K562 (cell line): ENCODE measurements at regions not wholly inside any gene's neighbourhood (a gene's known extent, or its start where the extent isn't known, plus 50 kb on each side); places are given as distances from the start of the nearest gene placed in this dataset.

ENCODE experiments used
- ATAC-seq: fragments of 200-7000 bp; cut with Tn5 transposase; 3 replicates; pipeline ENCODE4 v1.9.1; 2020; ENCODE audit warnings: moderate library complexity
- BruUV-seq: library from RNA; stranded (reverse); fragments of 400-500 nt; replicated peaks from 2 replicates; lab custom pipeline; 2021; lab: Mats Ljungman, UMichigan
- CTCF ChIA-PET: fragments of 300-600 bp; formaldehyde crosslinking; extraction: SDS; loops from one replicate; lab custom pipeline; 2021; ENCODE audit warnings: low intra/inter-chr PET ratio; lab: Yijun Ruan, JAX
- POLR2A ChIA-PET: fragments of 300-600, 350-650 bp; sonication (Branson Sonifier 250); formaldehyde crosslinking; extraction: SDS; loops from one replicate; lab custom pipeline; 2021; ENCODE audit warnings: antibody characterized with exemption, inconsistent platforms; lab: Yijun Ruan, JAX
- DNase-seq, 4 experiments: peaks; one replicate each; pipeline versions ENCODE4 v3.0.0 to v3.0.0-alpha.2; 2011 to 2018; ENCODE audit warnings: low spot score in 3 of 4, mixed read lengths in 3 of 4; ENCODE audit errors: extremely low read depth in 1 of 4
- FAIRE-seq: peaks from 2 replicates; lab custom pipeline; 2011; peaks lifted over from hg19 to GRCh38; lab: Jason Lieb, UNC
- H2AFZ ChIP-seq: 2 replicates; pipeline ENCODE4 v1.6.0; 2011; ENCODE audit warnings: low read depth, low read length, control low read depth, inconsistent platforms
- H3K27ac ChIP-seq: fragments of 200-600 bp; 3 replicates; pipeline ENCODE4 v1.8.0; 2011; ENCODE audit warnings: low read depth, mild to moderate bottlenecking, control low read depth, inconsistent platforms, low read length, moderate library complexity, mixed read lengths; ENCODE audit errors: extremely low read depth
- H3K27me3 ChIP-seq, 2 experiments: fragments of 300-600 bp in 1 of 2; 2 replicates in 1 of 2; 3 replicates in 1 of 2; pipeline versions ENCODE4 v1.6.0 to v1.8.0; 2011; ENCODE audit warnings: inconsistent platforms in 2 of 2, low read length in 2 of 2, mild to moderate bottlenecking in 1 of 2, mixed read lengths in 1 of 2, moderate library complexity in 1 of 2; ENCODE audit not compliant: control insufficient read depth in 2 of 2, insufficient read depth in 2 of 2
- H3K36me3 ChIP-seq: fragments of 300-600 bp; 3 replicates; pipeline ENCODE4 v1.8.0; 2011; ENCODE audit warnings: mild to moderate bottlenecking, low read length, inconsistent platforms; ENCODE audit not compliant: control insufficient read depth, insufficient read depth
- H3K4me1 ChIP-seq, 2 experiments: fragments of 200-600 bp in 1 of 2; replicated peaks in 1 of 2; 2 replicates in 1 of 2; 3 replicates in 1 of 2; pipeline versions ENCODE4 v1.5.1 to v1.8.0; 2011; ENCODE audit warnings: inconsistent platforms in 2 of 2, low read length in 2 of 2, mild to moderate bottlenecking in 1 of 2, mixed read lengths in 1 of 2, moderate library complexity in 1 of 2; ENCODE audit not compliant: control insufficient read depth in 2 of 2, insufficient read depth in 2 of 2
- H3K4me2 ChIP-seq: 2 replicates; pipeline ENCODE4 v1.6.1; 2011; ENCODE audit warnings: low read length, control low read depth, inconsistent platforms, mixed read lengths; ENCODE audit not compliant: insufficient read depth
- H3K4me3 ChIP-seq: fragments of 200-600 bp; sonication (generic), shearing (Covaris generic); 2 replicates; pipeline ENCODE4 v1.5.1; 2016; ENCODE audit warnings: control low read depth, inconsistent platforms
- H3K79me2 ChIP-seq: fragments of 200-600 bp; 3 replicates; pipeline ENCODE4 v1.8.0; 2011; ENCODE audit warnings: low read length, inconsistent platforms; ENCODE audit not compliant: control insufficient read depth, insufficient read depth
- H3K9ac ChIP-seq, 2 experiments: 2 replicates each; pipeline versions ENCODE4 v1.6.0 to v1.6.1; 2011; ENCODE audit warnings: low read depth in 2 of 2, low read length in 2 of 2, control low read depth in 1 of 2, inconsistent platforms in 1 of 2, mild to moderate bottlenecking in 1 of 2, mixed read lengths in 1 of 2; ENCODE audit not compliant: insufficient read depth in 1 of 2
- H3K9me1 ChIP-seq: one replicate; pipeline ENCODE4 v1.6.0; 2011; ENCODE audit warnings: inconsistent platforms, mild to moderate bottlenecking, low read length, moderate library complexity; ENCODE audit not compliant: control insufficient read depth, insufficient read depth
- H3K9me3 ChIP-seq: replicated peaks from 2 replicates; pipeline ENCODE4 v1.5.1; 2011; ENCODE audit warnings: low read depth, low read length, inconsistent platforms; ENCODE audit not compliant: control insufficient read depth, insufficient read depth
- H4K20me1 ChIP-seq: replicated peaks from 2 replicates; pipeline ENCODE4 v1.6.1; 2011; ENCODE audit warnings: low read length, inconsistent platforms, mixed read lengths; ENCODE audit not compliant: control insufficient read depth, insufficient read depth
- ARID3B ChIP-seq: fragments of 250-450 bp; sonication (Bioruptor Pico); IDR thresholded peaks from 2 replicates; pipeline ENCODE4 v1.4.0; 2020; ENCODE audit warnings: borderline replicate concordance
- CBX2 ChIP-seq: fragments of 200-600 bp; sonication (generic); IDR thresholded peaks from one replicate; pipeline ENCODE4 v1.6.1; 2012; ENCODE audit warnings: mild to moderate bottlenecking, low read length, inconsistent platforms; ENCODE audit not compliant: insufficient read depth, poor library complexity, severe bottlenecking
- FOXM1 ChIP-seq, 2 experiments: fragments of 450-650 bp in 1 of 2; sonication (generic) in 1 of 2; formaldehyde crosslinking in 1 of 2; IDR thresholded peaks; 2 replicates each; pipeline versions ENCODE4 v1.6.1 to v1.9.0; 2017 to 2022; ENCODE audit warnings: low read depth in 2 of 2, mild to moderate bottlenecking in 2 of 2, missing genetic modification reagents in 1 of 2, moderate library complexity in 1 of 2
- MED1 ChIP-seq: sonication (generic); formaldehyde crosslinking; IDR thresholded peaks from 2 replicates; pipeline ENCODE4 v1.8.1; 2023; ENCODE audit warnings: missing genetic modification reagents, borderline replicate concordance
- MITF ChIP-seq: IDR thresholded peaks from 2 replicates; pipeline ENCODE4 v1.6.1; 2014; ENCODE audit warnings: antibody characterized with exemption
- PML ChIP-seq: IDR thresholded peaks from 2 replicates; pipeline ENCODE4 v1.6.1; 2012; ENCODE audit warnings: low read length, inconsistent platforms
- WGBS: fragments of 100-300 bp; shearing (Covaris generic); methylation state at CpG from one replicate; pipeline ENCODE4 v1.1.6; 2016; ENCODE audit warnings: low coverage, mixed read lengths; ENCODE audit not compliant: insufficient coverage; ENCODE audit errors: missing lambda C conversion rate; 5-methylcytosine and 5-hydroxymethylcytosine counted together
- in situ Hi-C: fragments of 300-500 bp; cut with MboI; formaldehyde crosslinking; loops from 4 replicates; pipeline ENCODE4 v1.15.0; 2018; ENCODE audit warnings: inconsistent platforms, mixed read lengths
- intact Hi-C: fragments of 100-400 bp; cut with micrococcal nuclease; formaldehyde crosslinking; loops from 2 replicates; pipeline ENCODE4 v1.14.2; 2022
- TF ChIP-seq, protein P1 (sequence below): fragments of 450-650 bp; IDR thresholded peaks from 2 replicates; pipeline ENCODE4 v1.6.1; 2018; ENCODE audit warnings: mild to moderate bottlenecking, low read depth; ENCODE audit not compliant: partially characterized antibody
- TF ChIP-seq, protein P2 (sequence below): fragments of 250-450 bp; sonication (Bioruptor Pico); IDR thresholded peaks from 2 replicates; pipeline ENCODE4 v1.5.0; 2022; ENCODE audit warnings: mild to moderate bottlenecking
- TF ChIP-seq, protein P3 (sequence below): sonication (generic); formaldehyde crosslinking; IDR thresholded peaks from 2 replicates; pipeline ENCODE4 v1.8.0; 2022; ENCODE audit warnings: missing genetic modification reagents, mild to moderate bottlenecking, borderline replicate concordance

- Histone ChIP-seq H3K27me3 (peaks cover 12 to 20% of the 10 kb centered on the region in 2 experiments; a peak in 4 of 5 replicates), H3K4me1 (no peaks in the 10 kb centered on the region), H3K36me3 (no peaks in the 10 kb centered on the region), H3K9me1 (no peaks in the 10 kb centered on the region), H2AFZ (no peak overlapping the region), H3K9me3 (no peaks in the 10 kb centered on the region), H3K9ac (no peak overlapping the region), H3K4me3 (no peak overlapping the region), H3K4me2 (no peak overlapping the region), H3K79me2 (no peaks in the 10 kb centered on the region), H4K20me1 (no peaks in the 10 kb centered on the region), H3K27ac (no peak overlapping the region)
- CTCF ChIA-PET: no interaction called here
- in situ Hi-C loops: no loop called here
- FAIRE-seq (peak; percentile 23), ATAC-seq (no peak), DNase-seq (no peak)
- POLR2A ChIA-PET: no interaction called here
- TF ChIP-seq CBX2: no peak
- no peak for TF ChIP-seq MED1
- no peak for TF ChIP-seq ARID3B (CRISPR knock-in tag)
- TF ChIP-seq, protein P1, sequence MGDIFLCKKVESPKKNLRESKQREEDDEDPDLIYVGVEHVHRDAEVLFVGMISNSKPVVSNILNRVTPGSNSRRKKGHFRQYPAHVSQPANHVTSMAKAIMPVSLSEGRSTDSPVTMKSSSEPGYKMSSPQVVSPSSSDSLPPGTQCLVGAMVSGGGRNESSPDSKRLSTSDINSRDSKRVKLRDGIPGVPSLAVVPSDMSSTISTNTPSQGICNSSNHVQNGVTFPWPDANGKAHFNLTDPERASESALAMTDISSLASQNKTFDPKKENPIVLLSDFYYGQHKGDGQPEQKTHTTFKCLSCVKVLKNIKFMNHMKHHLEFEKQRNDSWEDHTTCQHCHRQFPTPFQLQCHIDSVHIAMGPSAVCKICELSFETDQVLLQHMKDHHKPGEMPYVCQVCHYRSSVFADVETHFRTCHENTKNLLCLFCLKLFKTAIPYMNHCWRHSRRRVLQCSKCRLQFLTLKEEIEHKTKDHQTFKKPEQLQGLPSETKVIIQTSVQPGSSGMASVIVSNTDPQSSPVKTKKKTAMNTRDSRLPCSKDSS: no peak
- TF ChIP-seq, protein P2, sequence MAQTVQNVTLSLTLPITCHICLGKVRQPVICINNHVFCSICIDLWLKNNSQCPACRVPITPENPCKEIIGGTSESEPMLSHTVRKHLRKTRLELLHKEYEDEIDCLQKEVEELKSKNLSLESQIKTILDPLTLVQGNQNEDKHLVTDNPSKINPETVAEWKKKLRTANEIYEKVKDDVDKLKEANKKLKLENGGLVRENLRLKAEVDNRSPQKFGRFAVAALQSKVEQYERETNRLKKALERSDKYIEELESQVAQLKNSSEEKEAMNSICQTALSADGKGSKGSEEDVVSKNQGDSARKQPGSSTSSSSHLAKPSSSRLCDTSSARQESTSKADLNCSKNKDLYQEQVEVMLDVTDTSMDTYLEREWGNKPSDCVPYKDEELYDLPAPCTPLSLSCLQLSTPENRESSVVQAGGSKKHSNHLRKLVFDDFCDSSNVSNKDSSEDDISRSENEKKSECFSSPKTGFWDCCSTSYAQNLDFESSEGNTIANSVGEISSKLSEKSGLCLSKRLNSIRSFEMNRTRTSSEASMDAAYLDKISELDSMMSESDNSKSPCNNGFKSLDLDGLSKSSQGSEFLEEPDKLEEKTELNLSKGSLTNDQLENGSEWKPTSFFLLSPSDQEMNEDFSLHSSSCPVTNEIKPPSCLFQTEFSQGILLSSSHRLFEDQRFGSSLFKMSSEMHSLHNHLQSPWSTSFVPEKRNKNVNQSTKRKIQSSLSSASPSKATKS (CRISPR knock-in tag): no peak
- no peak for TF ChIP-seq MITF
- TF ChIP-seq, protein P3, sequence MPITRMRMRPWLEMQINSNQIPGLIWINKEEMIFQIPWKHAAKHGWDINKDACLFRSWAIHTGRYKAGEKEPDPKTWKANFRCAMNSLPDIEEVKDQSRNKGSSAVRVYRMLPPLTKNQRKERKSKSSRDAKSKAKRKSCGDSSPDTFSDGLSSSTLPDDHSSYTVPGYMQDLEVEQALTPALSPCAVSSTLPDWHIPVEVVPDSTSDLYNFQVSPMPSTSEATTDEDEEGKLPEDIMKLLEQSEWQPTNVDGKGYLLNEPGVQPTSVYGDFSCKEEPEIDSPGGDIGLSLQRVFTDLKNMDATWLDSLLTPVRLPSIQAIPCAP: no peak
- TF ChIP-seq PML: no peak
- TF ChIP-seq FOXM1 (IDR thresholded peaks at IDR 0.05; ENCODE audit: low read depth): no peak
- TF ChIP-seq FOXM1 (CRISPR knock-in tag; IDR thresholded peaks at IDR 0.05; ENCODE audit: low read depth): no peak
- no TSS peak for BruUV-seq
- intact Hi-C loops: no loop called here
- 2% methylated on average over 6 of the region's 6 CpGs for WGBS
These were observed 136.8 kb upstream of the ANKRD28 start for GRCh38 chr3:15934389-15935195.
